ENCODE measurements at regions not wholly inside any gene's neighbourhood (a gene's known extent, or its start where the extent isn't known, plus 50 kb on each side); places are given as distances from the start of the nearest gene placed in this dataset.

- Histone ChIP-seq H3K9me3 (ENCODE audit: insufficient read depth, low read length) (no peaks in the 10 kb centered on the region), H3K4me1 (ENCODE audit: insufficient read depth, insufficient read length) (no peaks in the 10 kb centered on the region), H3K27me3 (ENCODE audit: insufficient read depth, insufficient read length) (no peaks in the 10 kb centered on the region), H3K9ac (ENCODE audit: insufficient read length, low read depth) (no peak overlapping the region), H3K36me3 (ENCODE audit: insufficient read depth, insufficient read length, low read length) (no peaks in the 10 kb centered on the region), H3K4me3 (ENCODE audit: insufficient read length, low read depth) (no peak overlapping the region)
- no peak for DNase-seq (ENCODE audit: low read depth, low spot score)
- no peak for TF ChIP-seq YY1 (IDR thresholded peaks at IDR 0.05; ENCODE audit: insufficient read depth, insufficient read length)
- TF ChIP-seq SUZ12 (IDR thresholded peaks at IDR 0.05; ENCODE audit: extremely low read depth, insufficient read depth, insufficient read length), result no peak
- TF ChIP-seq ZNF274 (IDR thresholded peaks at IDR 0.05; ENCODE audit: low read depth, low read length), result no peak
Observed at GRCh38 chr10:35722226-35722625, 80.1 kb upstream of the FZD8 start.

- H3K27me3 ChIP-seq (ENCODE audit: insufficient read depth, insufficient read length), result no peaks in the 10 kb centered on the region
- DNase-seq (ENCODE audit: low read depth, low spot score), result no peak
- H3K36me3 ChIP-seq (ENCODE audit: insufficient read depth, insufficient read length, low read length), result no peaks in the 10 kb centered on the region
- H3K4me1 ChIP-seq (ENCODE audit: insufficient read depth, insufficient read length), result no peaks in the 10 kb centered on the region
- H3K9ac ChIP-seq (ENCODE audit: insufficient read length, low read depth), result no peak overlapping the region
- no peak overlapping the region for H3K4me3 ChIP-seq (ENCODE audit: insufficient read length, low read depth)
- no peaks in the 10 kb centered on the region for H3K9me3 ChIP-seq (ENCODE audit: insufficient read depth, low read length)
- TF ChIP-seq ZNF274 (IDR thresholded peaks at IDR 0.05; ENCODE audit: low read depth, low read length), result no peak
- no peak for TF ChIP-seq YY1 (IDR thresholded peaks at IDR 0.05; ENCODE audit: insufficient read depth, insufficient read length)
- TF ChIP-seq SUZ12 (IDR thresholded peaks at IDR 0.05; ENCODE audit: extremely low read depth, insufficient read depth, insufficient read length), result no peak
Observed at GRCh38 chr10:35720366-35720765, 78.3 kb upstream of the FZD8 start.

- H3K4me3 ChIP-seq (ENCODE audit: insufficient read length, low read depth), result no peak overlapping the region
- H3K9ac ChIP-seq (ENCODE audit: insufficient read length, low read depth), result no peak overlapping the region
- TF ChIP-seq SUZ12 (IDR thresholded peaks at IDR 0.05; ENCODE audit: extremely low read depth, insufficient read depth, insufficient read length), result no peak
- TF ChIP-seq ZNF274 (IDR thresholded peaks at IDR 0.05; ENCODE audit: low read depth, low read length), result no peak
- no peak for TF ChIP-seq YY1 (IDR thresholded peaks at IDR 0.05; ENCODE audit: insufficient read depth, insufficient read length)
- no peak for DNase-seq (ENCODE audit: low read depth, low spot score)
- no peaks in the 10 kb centered on the region for H3K4me1 ChIP-seq (ENCODE audit: insufficient read depth, insufficient read length)
- no peaks in the 10 kb centered on the region for H3K9me3 ChIP-seq (ENCODE audit: insufficient read depth, low read length)
- H3K27me3 ChIP-seq (ENCODE audit: insufficient read depth, insufficient read length), result no peaks in the 10 kb centered on the region
- H3K36me3 ChIP-seq (ENCODE audit: insufficient read depth, insufficient read length, low read length), result no peaks in the 10 kb centered on the region
Observed at GRCh38 chr10:35716776-35717175, 74.7 kb upstream of the FZD8 start.

- TF ChIP-seq YY1 (IDR thresholded peaks at IDR 0.05; ENCODE audit: insufficient read depth, insufficient read length) (no peak), SUZ12 (IDR thresholded peaks at IDR 0.05; ENCODE audit: extremely low read depth, insufficient read depth, insufficient read length) (no peak), ZNF274 (IDR thresholded peaks at IDR 0.05; ENCODE audit: low read depth, low read length) (no peak)
- Histone ChIP-seq H3K4me1 (ENCODE audit: insufficient read depth, insufficient read length) (no peaks in the 10 kb centered on the region), H3K27me3 (ENCODE audit: insufficient read depth, insufficient read length) (no peaks in the 10 kb centered on the region), H3K4me3 (ENCODE audit: insufficient read length, low read depth) (no peak overlapping the region), H3K9me3 (ENCODE audit: insufficient read depth, low read length) (no peaks in the 10 kb centered on the region), H3K9ac (ENCODE audit: insufficient read length, low read depth) (no peak overlapping the region), H3K36me3 (ENCODE audit: insufficient read depth, insufficient read length, low read length) (no peaks in the 10 kb centered on the region)
- DNase-seq (ENCODE audit: low read depth, low spot score), result no peak
Observed at GRCh38 chr10:35712486-35712885, 70.4 kb upstream of the FZD8 start.

GRCh38 chr10:35711615-35712411 lies 69.7 kb upstream of the FZD8 start:
- Histone ChIP-seq H3K4me3 (ENCODE audit: insufficient read length, low read depth) (no peak overlapping the region), H3K27me3 (ENCODE audit: insufficient read depth, insufficient read length) (no peaks in the 10 kb centered on the region), H3K4me1 (ENCODE audit: insufficient read depth, insufficient read length) (no peaks in the 10 kb centered on the region), H3K9ac (ENCODE audit: insufficient read length, low read depth) (no peak overlapping the region), H3K36me3 (ENCODE audit: insufficient read depth, insufficient read length, low read length) (no peaks in the 10 kb centered on the region), H3K9me3 (ENCODE audit: insufficient read depth, low read length) (peaks cover 5% of the 10 kb centered on the region; the same call in 1 of the 2 replicates)
- TF ChIP-seq YY1 (IDR thresholded peaks at IDR 0.05; ENCODE audit: insufficient read depth, insufficient read length) (no peak), ZNF274 (IDR thresholded peaks at IDR 0.05; ENCODE audit: low read depth, low read length) (no peak), SUZ12 (IDR thresholded peaks at IDR 0.05; ENCODE audit: extremely low read depth, insufficient read depth, insufficient read length) (no peak)
- no peak for DNase-seq (ENCODE audit: low read depth, low spot score)

- no peak for DNase-seq (ENCODE audit: low read depth, low spot score)
- Histone ChIP-seq H3K4me1 (ENCODE audit: insufficient read depth, insufficient read length) (no peaks in the 10 kb centered on the region), H3K9ac (ENCODE audit: insufficient read length, low read depth) (no peak overlapping the region)
Observed at GRCh38 chr10:35707642-35708425, 65.7 kb upstream of the FZD8 start.

GRCh38 chr10:35706959-35707358 lies 64.9 kb upstream of the FZD8 start:
- no peaks in the 10 kb centered on the region for H3K27me3 ChIP-seq (ENCODE audit: insufficient read depth, insufficient read length)
- TF ChIP-seq YY1 (IDR thresholded peaks at IDR 0.05; ENCODE audit: insufficient read depth, insufficient read length) (no peak), SUZ12 (IDR thresholded peaks at IDR 0.05; ENCODE audit: extremely low read depth, insufficient read depth, insufficient read length) (no peak), ZNF274 (IDR thresholded peaks at IDR 0.05; ENCODE audit: low read depth, low read length) (no peak)
- H3K9ac ChIP-seq (ENCODE audit: insufficient read length, low read depth), result no peak overlapping the region
- DNase-seq (ENCODE audit: low read depth, low spot score), result no peak
- no peak overlapping the region for H3K4me3 ChIP-seq (ENCODE audit: insufficient read length, low read depth)
- H3K36me3 ChIP-seq (ENCODE audit: insufficient read depth, insufficient read length, low read length), result no peaks in the 10 kb centered on the region
- peaks cover 11% of the 10 kb centered on the region; the same call in 1 of the 2 replicates for H3K9me3 ChIP-seq (ENCODE audit: insufficient read depth, low read length)
- H3K4me1 ChIP-seq (ENCODE audit: insufficient read depth, insufficient read length), result no peaks in the 10 kb centered on the region

More at GRCh38 chr10:35707642-35708425, 65.7 kb upstream of the FZD8 start:
- H3K9me3 ChIP-seq (ENCODE audit: insufficient read depth, low read length), result peaks cover 11% of the 10 kb centered on the region; the same call in 1 of the 2 replicates
- no peaks in the 10 kb centered on the region for H3K36me3 ChIP-seq (ENCODE audit: insufficient read depth, insufficient read length, low read length)
- H3K4me3 ChIP-seq (ENCODE audit: insufficient read length, low read depth), result no peak overlapping the region
- TF ChIP-seq SUZ12 (IDR thresholded peaks at IDR 0.05; ENCODE audit: extremely low read depth, insufficient read depth, insufficient read length) (no peak), YY1 (IDR thresholded peaks at IDR 0.05; ENCODE audit: insufficient read depth, insufficient read length) (no peak), ZNF274 (IDR thresholded peaks at IDR 0.05; ENCODE audit: low read depth, low read length) (no peak)
- H3K27me3 ChIP-seq (ENCODE audit: insufficient read depth, insufficient read length), result no peaks in the 10 kb centered on the region

Measured in NT2/D1 (cell line).